Sigmoid colon (tissue), 6 donors: ENCODE measurements at regions not wholly inside any gene's neighbourhood (a gene's known extent, or its start where the extent isn't known, plus 50 kb on each side); places are given as distances from the start of the nearest gene placed in this dataset.

ENCODE experiments used
- DNase-seq: peaks from one replicate; pipeline ENCODE4 v3.0.0-alpha.2; 2019
- H3K27ac ChIP-seq, 4 donors: fragments of 200-600 bp; sonication (generic); one replicate each; pipeline ENCODE4 v1.5.1; 2016 to 2019; ENCODE audit warnings: mild to moderate bottlenecking in 1 of 4
- H3K27me3 ChIP-seq, 3 donors: fragments of 200-600 bp; sonication (generic); one replicate each; pipeline ENCODE4 v1.5.1; 2019; ENCODE audit warnings: mild to moderate bottlenecking in 1 of 3
- H3K36me3 ChIP-seq, 4 donors: fragments of 200-600 bp; sonication (generic); one replicate each; pipeline ENCODE4 v1.5.1; 2016 to 2019
- H3K4me1 ChIP-seq, 4 donors: fragments of 200-600 bp; sonication (generic); one replicate each; pipeline ENCODE4 v1.5.1; 2017 to 2019
- H3K4me3 ChIP-seq, 4 donors: fragments of 200-600 bp; sonication (generic); one replicate each; pipeline ENCODE4 v1.5.1; 2017 to 2019; ENCODE audit warnings: mild to moderate bottlenecking in 2 of 4, moderate library complexity in 1 of 4
- H3K9me3 ChIP-seq, 4 donors: fragments of 200-600 bp in 3 of 4; sonication (generic) in 3 of 4; one replicate each; pipeline versions ENCODE4 v1.5.1 to v1.6.1; 2013 to 2019
- CTCF ChIP-seq, 4 experiments: fragments of 450-650 bp in 3 of 4; fragments of 200-600 bp in 1 of 4; IDR thresholded peaks; one replicate each; pipeline ENCODE4 v1.5.1; 2016 to 2019; ENCODE audit warnings: antibody characterized with exemption in 4 of 4, mild to moderate bottlenecking in 3 of 4, moderate library complexity in 2 of 4
- EP300 ChIP-seq, 4 donors: sonication (generic); formaldehyde crosslinking; IDR thresholded peaks; one replicate each; pipeline ENCODE4 v1.6.1; 2017; ENCODE audit warnings: antibody characterized with exemption in 4 of 4
- POLR2A ChIP-seq, 2 donors: fragments of 450-650 bp; IDR thresholded peaks; one replicate each; pipeline ENCODE4 v1.6.1; 2016; ENCODE audit warnings: antibody characterized with exemption in 2 of 2, mild to moderate bottlenecking in 2 of 2, moderate library complexity in 2 of 2
- POLR2AphosphoS5 ChIP-seq, 4 donors: sonication (generic); formaldehyde crosslinking; IDR thresholded peaks; one replicate each; pipeline ENCODE4 v1.6.1; 2017; ENCODE audit warnings: antibody characterized with exemption in 4 of 4
- WGBS, 2 donors: extraction: QIAGEN DNeasy Blood & Tissue Kit; methylation state at CpG; one replicate each; pipeline ENCODE4 v1.1.7; 2013; 5-methylcytosine and 5-hydroxymethylcytosine counted together
- intact Hi-C: fragments of 100-400 bp; cut with DNase I; formaldehyde crosslinking; loops from one replicate; pipeline ENCODE4 v1.15.1; 2023
- small RNA-seq, 3 donors: library from RNA; depleted of rRNA; stranded (forward); fragments of <200 nt; gene quantifications; one replicate each; pipeline ENCODE3, GENCODE V24; 2016
- donor health status: healthy with polysubstance abuse.
- donor health status: healthy.

- Histone ChIP-seq H3K9me3 (no peaks in the 10 kb centered on the region), H3K27me3 (no peaks in the 10 kb centered on the region), H3K4me3 (no peak overlapping the region), H3K36me3 (no peaks in the 10 kb centered on the region), H3K27ac (no peak overlapping the region), H3K4me1 (no peaks in the 10 kb centered on the region)
- TF ChIP-seq POLR2A (IDR thresholded peaks at IDR 0.05) (no peak), EP300 (IDR thresholded peaks at IDR 0.05) (no peak), CTCF (IDR thresholded peaks at IDR 0.05) (no peak), POLR2AphosphoS5 (IDR thresholded peaks at IDR 0.05) (no peak)
- intact Hi-C loops, result no loop called here
- no peak for DNase-seq
- 57 to 71% methylated on average over 5 of the region's 5 CpGs for WGBS, 2 donors
Measured at GRCh38 chr2:33655626-33656320, 56.7 kb upstream of the FAM98A start.

DNA sequence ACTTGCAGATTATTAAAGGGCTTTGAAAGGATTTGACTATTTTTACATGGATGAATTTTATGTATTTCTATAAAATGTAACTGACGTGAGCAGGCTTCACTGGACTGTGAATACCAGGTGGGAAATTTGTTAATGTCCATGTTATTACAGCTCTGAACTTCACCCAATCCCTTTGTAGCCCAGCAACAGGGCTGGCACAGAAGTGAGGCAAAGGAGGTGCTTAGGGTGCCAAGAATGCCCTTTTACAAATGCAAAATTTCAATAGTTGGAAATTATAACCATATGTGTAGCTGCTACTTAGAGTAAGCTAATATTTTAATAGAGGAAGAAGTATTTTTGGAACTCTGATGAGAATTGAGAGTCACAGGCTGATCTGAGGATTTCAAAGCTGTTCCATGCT is 53.7 kb upstream of the FAM98A start:
- TF ChIP-seq POLR2AphosphoS5 (IDR thresholded peaks at IDR 0.05) (no peak), POLR2A (IDR thresholded peaks at IDR 0.05) (no peak), EP300 (IDR thresholded peaks at IDR 0.05) (no peak), CTCF (IDR thresholded peaks at IDR 0.05) (no peak)
- H3K4me1 ChIP-seq, result no peaks in the 10 kb centered on the region
- no peaks in the 10 kb centered on the region for H3K36me3 ChIP-seq
- intact Hi-C loops, result no loop called here
- H3K9me3 ChIP-seq, result no peaks in the 10 kb centered on the region
- no peaks in the 10 kb centered on the region for H3K27me3 ChIP-seq
- no peak overlapping the region for H3K27ac ChIP-seq
- no peak for DNase-seq
- H3K4me3 ChIP-seq, result no peak overlapping the region
- WGBS, 2 donors, result 77 to 81% methylated on average over 1 of the region's 1 CpG

- Histone ChIP-seq H3K4me1 (no peaks in the 10 kb centered on the region), H3K4me3 (no peak overlapping the region), H3K27me3 (no peaks in the 10 kb centered on the region), H3K27ac (no peak overlapping the region), H3K9me3 (no peaks in the 10 kb centered on the region), H3K36me3 (no peaks in the 10 kb centered on the region)
- intact Hi-C loops, result no loop called here
- 87 to 91% methylated on average over 1 of the region's 1 CpG for WGBS, 2 donors
- no peak for DNase-seq
- no peak for TF ChIP-seq CTCF (IDR thresholded peaks at IDR 0.05)
- no peak for TF ChIP-seq POLR2A (IDR thresholded peaks at IDR 0.05)
- TF ChIP-seq POLR2AphosphoS5 (IDR thresholded peaks at IDR 0.05), result no peak
- TF ChIP-seq EP300 (IDR thresholded peaks at IDR 0.05), result no peak
Measured at GRCh38 chr2:33650171-33650570, 51.1 kb upstream of the FAM98A start.

Small RNA genes lying in the stretch of these regions (small RNA-seq; reads per million reads assigned to genes)
- gene AC013442.1 (0 reads per million in 3 donors), gene AC083939.1 (0 reads per million in 3 donors), gene MIR548AD (0 reads per million in 3 donors), gene RNU6-1117P (0 reads per million in 3 donors)
